ENCODE measurements at regions not wholly inside any gene's neighbourhood (a gene's known extent, or its start where the extent isn't known, plus 50 kb on each side); places are given as distances from the start of the nearest gene placed in this dataset.

DNA sequence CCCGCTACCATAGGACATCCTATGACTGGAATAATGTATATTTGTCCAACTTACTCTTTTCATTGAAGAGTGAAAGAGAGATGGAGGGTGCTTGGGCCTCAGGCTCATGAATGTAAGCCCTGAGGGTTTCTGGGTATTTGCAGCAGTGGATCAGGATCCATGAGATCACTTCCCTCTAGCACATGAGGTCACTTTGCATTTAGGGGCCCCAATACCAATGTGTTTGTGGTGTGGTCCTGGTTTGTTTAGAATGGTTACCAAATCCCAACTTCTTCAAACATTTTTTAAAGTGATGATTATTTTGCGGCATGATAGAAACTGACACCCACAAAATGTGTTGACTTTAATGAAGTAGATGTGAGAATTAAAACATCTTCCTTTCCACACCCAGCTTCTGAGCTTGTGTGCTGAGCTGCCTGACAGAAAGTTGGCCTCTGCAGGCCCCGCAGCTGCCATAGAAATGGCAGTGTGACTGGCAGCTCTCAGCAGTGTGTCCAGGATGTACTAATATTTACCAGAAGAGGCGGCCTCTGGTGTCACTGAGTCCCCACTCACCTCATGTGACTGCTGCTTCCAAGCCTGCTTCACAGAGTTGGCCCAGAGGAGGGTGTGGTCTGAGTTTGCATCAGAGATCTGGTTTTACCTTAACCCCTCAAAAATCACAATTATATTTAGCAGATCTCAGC, 447.6 kb upstream of the NPVF start:
- Histone ChIP-seq H3K4me2 (ENCODE audit: insufficient read depth, low read length) (no peak overlapping the region), H3K79me2 (ENCODE audit: insufficient read depth, low read length) (no peaks in the 10 kb centered on the region), H3K4me3 (ENCODE audit: low read depth in 1 of 2, low read length in 2 of 2) (no peak overlapping the region), H3K9me3 (ENCODE audit: insufficient read depth, low read length, severe bottlenecking) (no peaks in the 10 kb centered on the region), H3K27ac (ENCODE audit: low read length) (no peak overlapping the region), H3K36me3 (ENCODE audit: insufficient read depth, low read length) (no peaks in the 10 kb centered on the region), H3K27me3 (ENCODE audit: insufficient read depth, low read length, poor library complexity) (peaks cover 4% of the 10 kb centered on the region), H3K9ac (ENCODE audit: low read depth, low read length) (no peak overlapping the region), H4K20me1 (ENCODE audit: insufficient read depth, low read length) (no peaks in the 10 kb centered on the region), H3K4me1 (ENCODE audit: insufficient read depth, low read length) (no peaks in the 10 kb centered on the region), H2AFZ (ENCODE audit: low read depth, low read length) (no peak overlapping the region)
- DNase-seq (no peak), ATAC-seq (ENCODE audit: insufficient read depth, low read depth) (no peak)
- TF ChIP-seq, protein P1, sequence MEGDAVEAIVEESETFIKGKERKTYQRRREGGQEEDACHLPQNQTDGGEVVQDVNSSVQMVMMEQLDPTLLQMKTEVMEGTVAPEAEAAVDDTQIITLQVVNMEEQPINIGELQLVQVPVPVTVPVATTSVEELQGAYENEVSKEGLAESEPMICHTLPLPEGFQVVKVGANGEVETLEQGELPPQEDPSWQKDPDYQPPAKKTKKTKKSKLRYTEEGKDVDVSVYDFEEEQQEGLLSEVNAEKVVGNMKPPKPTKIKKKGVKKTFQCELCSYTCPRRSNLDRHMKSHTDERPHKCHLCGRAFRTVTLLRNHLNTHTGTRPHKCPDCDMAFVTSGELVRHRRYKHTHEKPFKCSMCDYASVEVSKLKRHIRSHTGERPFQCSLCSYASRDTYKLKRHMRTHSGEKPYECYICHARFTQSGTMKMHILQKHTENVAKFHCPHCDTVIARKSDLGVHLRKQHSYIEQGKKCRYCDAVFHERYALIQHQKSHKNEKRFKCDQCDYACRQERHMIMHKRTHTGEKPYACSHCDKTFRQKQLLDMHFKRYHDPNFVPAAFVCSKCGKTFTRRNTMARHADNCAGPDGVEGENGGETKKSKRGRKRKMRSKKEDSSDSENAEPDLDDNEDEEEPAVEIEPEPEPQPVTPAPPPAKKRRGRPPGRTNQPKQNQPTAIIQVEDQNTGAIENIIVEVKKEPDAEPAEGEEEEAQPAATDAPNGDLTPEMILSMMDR (IDR thresholded peaks at IDR 0.05; ENCODE audit: borderline replicate concordance, extremely low read depth, low read length, poor library complexity, severe bottlenecking) = no peak
- no peak for TF ChIP-seq EZH2 (IDR thresholded peaks at IDR 0.05; ENCODE audit: borderline replicate concordance, low read depth, low read length, severe bottlenecking)

DNA sequence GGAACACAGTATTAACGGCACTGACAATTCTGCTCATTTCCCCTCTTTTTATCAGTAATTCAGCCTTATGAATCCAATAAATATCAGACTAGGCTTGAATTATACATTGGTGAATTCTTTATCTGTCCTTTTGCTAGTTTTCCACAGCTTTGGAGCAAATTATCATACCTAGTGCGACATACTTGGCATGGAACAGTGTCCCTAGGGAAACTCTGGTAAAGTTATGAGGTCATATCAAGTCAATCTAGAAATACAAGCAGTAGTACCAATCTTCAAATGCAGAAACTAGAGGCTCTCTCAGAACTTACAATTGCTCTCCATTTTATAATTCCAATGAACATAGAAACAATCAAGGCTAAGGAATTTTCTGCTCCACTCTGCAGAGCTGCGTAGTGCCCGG, 449.3 kb upstream of the NPVF start:
- no peak overlapping the region for H3K9ac ChIP-seq (ENCODE audit: low read depth, low read length)
- no peak for DNase-seq
- no peaks in the 10 kb centered on the region for H3K36me3 ChIP-seq (ENCODE audit: insufficient read depth, low read length)
- H2AFZ ChIP-seq (ENCODE audit: low read depth, low read length) = no peak overlapping the region
- no peaks in the 10 kb centered on the region for H4K20me1 ChIP-seq (ENCODE audit: insufficient read depth, low read length)
- no peak for TF ChIP-seq EZH2 (IDR thresholded peaks at IDR 0.05; ENCODE audit: borderline replicate concordance, low read depth, low read length, severe bottlenecking)
- TF ChIP-seq, protein P1 (IDR thresholded peaks at IDR 0.05; ENCODE audit: borderline replicate concordance, extremely low read depth, low read length, poor library complexity, severe bottlenecking) = no peak
- H3K4me1 ChIP-seq (ENCODE audit: insufficient read depth, low read length) = no peaks in the 10 kb centered on the region
- peaks cover 4% of the 10 kb centered on the region for H3K27me3 ChIP-seq (ENCODE audit: insufficient read depth, low read length, poor library complexity)
- H3K9me3 ChIP-seq (ENCODE audit: insufficient read depth, low read length, severe bottlenecking) = no peaks in the 10 kb centered on the region
- H3K4me2 ChIP-seq (ENCODE audit: insufficient read depth, low read length) = no peak overlapping the region
- no peak for ATAC-seq (ENCODE audit: insufficient read depth, low read depth)
- no peak overlapping the region for H3K27ac ChIP-seq (ENCODE audit: low read length)
- no peaks in the 10 kb centered on the region for H3K79me2 ChIP-seq (ENCODE audit: insufficient read depth, low read length)
- H3K4me3 ChIP-seq (ENCODE audit: low read depth in 1 of 2, low read length in 2 of 2) = no peak overlapping the region

DNA sequence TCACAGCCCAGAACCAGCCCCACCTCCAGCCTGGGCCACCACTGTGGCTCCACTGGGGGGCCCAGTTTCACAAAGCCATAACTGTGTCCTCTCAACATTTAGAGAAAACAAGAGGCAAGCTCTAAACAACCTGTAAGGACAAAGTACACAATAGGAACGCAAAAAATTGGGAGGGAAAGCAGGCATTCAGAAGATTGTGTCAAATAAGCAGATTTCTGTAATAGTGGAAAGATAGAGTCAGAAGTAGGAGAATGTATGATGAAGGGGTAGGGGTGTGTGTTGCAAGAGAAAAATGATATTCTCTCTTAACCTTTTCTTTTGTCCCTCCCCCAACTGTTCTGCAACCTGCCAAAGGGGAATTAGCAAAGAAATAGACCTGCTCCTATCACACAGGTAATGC, 449.9 kb upstream of the NPVF start:
- no peak overlapping the region for H3K27ac ChIP-seq (ENCODE audit: low read length)
- H3K36me3 ChIP-seq (ENCODE audit: insufficient read depth, low read length) = no peaks in the 10 kb centered on the region
- no peak for TF ChIP-seq EZH2 (IDR thresholded peaks at IDR 0.05; ENCODE audit: borderline replicate concordance, low read depth, low read length, severe bottlenecking)
- TF ChIP-seq, protein P1 (IDR thresholded peaks at IDR 0.05; ENCODE audit: borderline replicate concordance, extremely low read depth, low read length, poor library complexity, severe bottlenecking) = no peak
- H3K4me3 ChIP-seq (ENCODE audit: low read depth in 1 of 2, low read length in 2 of 2) = no peak overlapping the region
- DNase-seq (no peak), ATAC-seq (ENCODE audit: insufficient read depth, low read depth) (no peak)
- no peak overlapping the region for H3K4me2 ChIP-seq (ENCODE audit: insufficient read depth, low read length)
- H3K27me3 ChIP-seq (ENCODE audit: insufficient read depth, low read length, poor library complexity) = peaks cover 4% of the 10 kb centered on the region
- H3K9ac ChIP-seq (ENCODE audit: low read depth, low read length) = no peak overlapping the region
- no peak overlapping the region for H2AFZ ChIP-seq (ENCODE audit: low read depth, low read length)
- H3K4me1 ChIP-seq (ENCODE audit: insufficient read depth, low read length) = no peaks in the 10 kb centered on the region
- H3K79me2 ChIP-seq (ENCODE audit: insufficient read depth, low read length) = no peaks in the 10 kb centered on the region
- H4K20me1 ChIP-seq (ENCODE audit: insufficient read depth, low read length) = no peaks in the 10 kb centered on the region
- H3K9me3 ChIP-seq (ENCODE audit: insufficient read depth, low read length, severe bottlenecking) = no peaks in the 10 kb centered on the region
